GM23248 (cell line): ENCODE measurements at regions not wholly inside any gene's neighbourhood (a gene's known extent, or its start where the extent isn't known, plus 50 kb on each side); places are given as distances from the start of the nearest gene placed in this dataset.

Source experiments
- DNase-seq: peaks from one replicate; pipeline ENCODE4 v3.0.0-alpha.2; 2015
- H2AFZ ChIP-seq: fragments of 200-600 bp; sonication (generic); 2 replicates; pipeline ENCODE4 v1.6.1; 2016; ENCODE audit warnings: antibody characterized with exemption
- H3F3A ChIP-seq: fragments of 200-600 bp; sonication (generic); 2 replicates; pipeline ENCODE4 v1.6.1; 2016; ENCODE audit warnings: mild to moderate bottlenecking, antibody characterized with exemption, mixed run types; ENCODE audit not compliant: insufficient read depth
- H3K27ac ChIP-seq: fragments of 200-600 bp; sonication (generic); 2 replicates; pipeline ENCODE4 v1.5.1; 2016; ENCODE audit warnings: mild to moderate bottlenecking
- H3K27me3 ChIP-seq: fragments of 200-600 bp; sonication (generic); replicated peaks from 2 replicates; pipeline ENCODE4 v1.6.1; 2016; ENCODE audit warnings: mild to moderate bottlenecking; ENCODE audit not compliant: insufficient read depth
- H3K36me3 ChIP-seq: fragments of 200-600 bp; sonication (generic); 2 replicates; pipeline ENCODE4 v1.6.1; 2016; ENCODE audit warnings: low read depth, mild to moderate bottlenecking
- H3K4me1 ChIP-seq: fragments of 200-600 bp; sonication (generic); 2 replicates; pipeline ENCODE4 v1.6.1; 2016; ENCODE audit warnings: mild to moderate bottlenecking; ENCODE audit not compliant: insufficient read depth
- H3K4me2 ChIP-seq: fragments of 200-600 bp; sonication (generic); one replicate; pipeline ENCODE4 v1.6.1; 2016; ENCODE audit warnings: mild to moderate bottlenecking; ENCODE audit not compliant: unreplicated experiment
- H3K4me3 ChIP-seq: fragments of 200-600 bp; sonication (generic); 2 replicates; pipeline ENCODE4 v1.5.1; 2016; ENCODE audit warnings: mild to moderate bottlenecking
- H3K79me2 ChIP-seq: fragments of 200-600 bp; sonication (generic); 2 replicates; pipeline ENCODE4 v1.6.1; 2016; ENCODE audit warnings: mild to moderate bottlenecking; ENCODE audit not compliant: insufficient read depth
- H3K9ac ChIP-seq: fragments of 200-600 bp; sonication (generic); 2 replicates; pipeline ENCODE4 v1.6.1; 2016; ENCODE audit warnings: mild to moderate bottlenecking
- H3K9me2 ChIP-seq: fragments of 200-600 bp; sonication (generic); 2 replicates; pipeline ENCODE4 v1.6.1; 2016; ENCODE audit warnings: mixed run types, mild to moderate bottlenecking, moderate library complexity; ENCODE audit not compliant: insufficient read depth
- H3K9me3 ChIP-seq: fragments of 200-600 bp; sonication (generic); one replicate; pipeline ENCODE4 v1.6.1; 2017; ENCODE audit warnings: low read depth
- H4K20me1 ChIP-seq: fragments of 200-600 bp; sonication (generic); 2 replicates; pipeline ENCODE4 v1.6.0; 2016; ENCODE audit not compliant: insufficient read depth
- EZH2 ChIP-seq: fragments of 200-600 bp; sonication (generic); IDR thresholded peaks from 2 replicates; pipeline ENCODE4 v1.6.1; 2018; ENCODE audit warnings: antibody characterized with exemption, mild to moderate bottlenecking; ENCODE audit not compliant: insufficient read depth, poor library complexity, severe bottlenecking
- EZH2phosphoT487 ChIP-seq: fragments of 200-600 bp; sonication (generic); IDR thresholded peaks from 2 replicates; pipeline ENCODE4 v1.6.1; 2018; ENCODE audit warnings: antibody characterized with exemption, moderate library complexity, mild to moderate bottlenecking, low read depth; ENCODE audit not compliant: insufficient read depth
- WGBS, 2 experiments: methylation state at CpG; one replicate each; pipeline ENCODE4 v1.1.6; 2015 to 2017; ENCODE audit warnings: low lambda C conversion rate in 2 of 2, low coverage in 1 of 2; ENCODE audit errors: missing lambda C conversion rate in 2 of 2; 5-methylcytosine and 5-hydroxymethylcytosine counted together
- in situ Hi-C: fragments of 300-500 bp; cut with MboI; formaldehyde crosslinking; loops from 2 replicates; pipeline ENCODE4 v1.15.0; 2020

DNA sequence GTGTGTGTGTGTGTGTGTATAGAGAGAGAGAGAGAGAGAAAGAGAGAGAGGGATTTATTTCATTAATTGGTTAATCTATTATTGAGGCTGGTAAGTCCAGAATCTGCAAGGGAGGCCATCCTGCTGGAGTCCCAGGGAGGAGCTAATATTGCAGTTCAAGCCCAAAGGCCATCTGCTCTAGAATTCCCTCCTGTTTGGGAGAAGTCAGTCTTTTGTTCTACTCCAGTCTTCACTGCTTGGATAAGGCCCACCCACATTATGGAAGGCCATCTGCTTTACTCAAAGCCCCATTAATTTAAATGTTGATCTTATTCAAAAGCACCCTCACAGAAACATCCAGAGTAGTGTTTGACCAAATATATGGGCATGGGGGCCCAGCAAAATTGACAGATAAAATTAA lies 317.5 kb upstream of the RASGEF1B start:
- H2AFZ ChIP-seq, result no peak overlapping the region
- no peak overlapping the region for H3K27ac ChIP-seq
- H3K9ac ChIP-seq, result no peak overlapping the region
- H3K4me1 ChIP-seq, result no peaks in the 10 kb centered on the region
- no peaks in the 10 kb centered on the region for H3K9me2 ChIP-seq
- no peaks in the 10 kb centered on the region for H3K79me2 ChIP-seq
- no peaks in the 10 kb centered on the region for H4K20me1 ChIP-seq
- TF ChIP-seq EZH2 (no peak), EZH2phosphoT487 (no peak)
- H3K36me3 ChIP-seq, result no peaks in the 10 kb centered on the region
- no peaks in the 10 kb centered on the region for H3K27me3 ChIP-seq
- no peak for DNase-seq
- no peaks in the 10 kb centered on the region for H3K9me3 ChIP-seq
- H3K4me3 ChIP-seq, result no peak overlapping the region
- in situ Hi-C loops, result no loop called here
- H3F3A ChIP-seq, result no peaks in the 10 kb centered on the region
- no peak overlapping the region for H3K4me2 ChIP-seq

DNA sequence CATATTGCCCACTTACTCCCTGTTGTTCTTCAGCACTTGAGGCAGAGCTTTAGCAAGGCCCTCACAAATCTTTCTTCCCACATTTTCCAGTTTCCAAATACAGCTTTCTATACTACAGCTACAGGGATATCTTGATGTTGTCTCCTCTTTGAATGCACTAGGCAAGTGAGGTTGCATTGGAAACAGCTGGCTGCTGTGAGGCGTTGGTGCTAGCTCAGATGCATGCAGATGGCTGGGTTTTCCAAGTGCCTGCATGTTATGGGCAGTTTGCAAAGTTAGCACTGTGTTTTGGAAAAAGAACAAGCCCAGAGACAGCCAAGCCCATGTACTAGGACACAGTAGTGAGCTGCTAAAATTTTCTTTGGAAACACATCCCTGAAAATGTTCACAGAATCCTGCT lies 315.1 kb upstream of the RASGEF1B start:
- Histone ChIP-seq H3K27me3 (no peaks in the 10 kb centered on the region), H3K9ac (no peak overlapping the region), H3K4me2 (no peak overlapping the region), H4K20me1 (no peaks in the 10 kb centered on the region), H3K36me3 (no peaks in the 10 kb centered on the region), H3K9me3 (no peaks in the 10 kb centered on the region), H3K79me2 (no peaks in the 10 kb centered on the region), H2AFZ (no peak overlapping the region), H3K4me1 (no peaks in the 10 kb centered on the region), H3F3A (no peaks in the 10 kb centered on the region), H3K9me2 (no peaks in the 10 kb centered on the region), H3K27ac (no peak overlapping the region), H3K4me3 (no peak overlapping the region)
- TF ChIP-seq EZH2 (no peak), EZH2phosphoT487 (no peak)
- WGBS, 2 experiments, result 0 to 4% methylated on average over 1 of the region's 1 CpG
- DNase-seq, result no peak
- in situ Hi-C loops, result no loop called here

DNA sequence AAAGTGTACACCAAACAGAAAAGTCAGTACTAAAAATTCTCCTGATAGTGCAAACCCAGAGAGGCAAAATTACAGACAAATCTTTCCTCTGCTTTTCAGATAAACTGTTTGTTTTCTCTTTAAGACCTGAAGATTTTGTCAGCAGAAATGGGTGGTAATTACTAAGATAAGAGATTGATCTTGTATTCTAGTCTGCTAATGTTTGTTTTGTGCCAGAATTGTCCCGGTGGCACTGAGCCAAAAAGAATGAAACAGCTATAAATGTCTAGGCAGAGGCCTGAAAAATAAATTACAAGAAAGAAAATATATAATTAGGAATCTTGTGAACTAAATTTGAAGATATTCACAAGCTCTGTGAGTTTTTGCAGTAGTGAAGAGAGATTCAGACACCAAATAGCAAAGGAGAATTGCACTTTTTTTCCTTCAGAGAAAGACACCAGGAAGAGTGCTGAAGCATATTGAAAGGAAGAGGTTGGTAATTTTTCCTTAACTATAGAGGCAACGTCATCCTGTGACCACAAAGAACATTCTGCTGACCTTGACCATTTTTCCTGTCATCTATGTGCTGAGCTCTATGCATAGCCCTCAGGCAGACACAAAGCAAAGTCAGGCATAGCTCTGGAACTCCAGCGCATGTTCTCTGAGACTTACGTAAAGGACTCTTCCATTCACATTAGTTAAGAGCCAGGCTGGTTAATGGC lies 314.5 kb upstream of the RASGEF1B start:
- H3K4me2 ChIP-seq, result no peak overlapping the region
- H4K20me1 ChIP-seq, result no peaks in the 10 kb centered on the region
- H3K36me3 ChIP-seq, result no peaks in the 10 kb centered on the region
- H3K4me1 ChIP-seq, result no peaks in the 10 kb centered on the region
- H3K27me3 ChIP-seq, result no peaks in the 10 kb centered on the region
- no peaks in the 10 kb centered on the region for H3K9me3 ChIP-seq
- WGBS, 2 experiments, result 34 to 37% methylated on average over 4 of the region's 4 CpGs
- no peak overlapping the region for H3K4me3 ChIP-seq
- DNase-seq, result no peak
- H2AFZ ChIP-seq, result no peak overlapping the region
- TF ChIP-seq EZH2phosphoT487 (no peak), EZH2 (no peak)
- H3K27ac ChIP-seq, result no peak overlapping the region
- in situ Hi-C loops, result no loop called here
- H3K9ac ChIP-seq, result no peak overlapping the region
- no peaks in the 10 kb centered on the region for H3K9me2 ChIP-seq
- no peaks in the 10 kb centered on the region for H3F3A ChIP-seq
- no peaks in the 10 kb centered on the region for H3K79me2 ChIP-seq

DNA sequence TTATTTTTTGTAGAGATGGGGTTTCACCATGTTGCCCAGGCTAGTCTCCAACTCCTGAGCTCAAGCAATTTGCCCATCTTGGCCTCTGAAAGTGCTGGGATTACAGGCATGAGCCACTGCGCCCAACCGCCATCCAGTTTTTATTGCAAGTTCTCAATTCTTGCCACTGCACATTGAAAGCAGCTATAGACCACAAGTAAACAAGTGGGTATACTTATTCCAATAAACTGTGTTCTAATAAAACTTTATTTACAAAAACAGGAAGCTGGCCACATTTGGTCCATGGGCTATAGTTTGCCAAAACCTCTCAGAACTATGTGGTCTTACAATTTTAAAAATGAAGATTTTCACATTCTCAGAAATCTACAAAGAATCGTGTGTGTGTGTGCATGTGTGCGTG lies 313.6 kb upstream of the RASGEF1B start:
- TF ChIP-seq EZH2, result no peak
- no peak for TF ChIP-seq EZH2phosphoT487
- H3K27me3 ChIP-seq, result no peaks in the 10 kb centered on the region
- no peaks in the 10 kb centered on the region for H4K20me1 ChIP-seq
- DNase-seq, result no peak
- H3K27ac ChIP-seq, result no peak overlapping the region
- WGBS, 2 experiments, result 74 to 78% methylated on average over 4 of the region's 4 CpGs
- no peak overlapping the region for H3K4me2 ChIP-seq
- no peaks in the 10 kb centered on the region for H3F3A ChIP-seq
- no peak overlapping the region for H3K9ac ChIP-seq
- no peaks in the 10 kb centered on the region for H3K9me3 ChIP-seq
- no peaks in the 10 kb centered on the region for H3K4me1 ChIP-seq
- H3K36me3 ChIP-seq, result no peaks in the 10 kb centered on the region
- no peak overlapping the region for H2AFZ ChIP-seq
- H3K79me2 ChIP-seq, result no peaks in the 10 kb centered on the region
- in situ Hi-C loops, result no loop called here
- no peak overlapping the region for H3K4me3 ChIP-seq
- H3K9me2 ChIP-seq, result no peaks in the 10 kb centered on the region

DNA sequence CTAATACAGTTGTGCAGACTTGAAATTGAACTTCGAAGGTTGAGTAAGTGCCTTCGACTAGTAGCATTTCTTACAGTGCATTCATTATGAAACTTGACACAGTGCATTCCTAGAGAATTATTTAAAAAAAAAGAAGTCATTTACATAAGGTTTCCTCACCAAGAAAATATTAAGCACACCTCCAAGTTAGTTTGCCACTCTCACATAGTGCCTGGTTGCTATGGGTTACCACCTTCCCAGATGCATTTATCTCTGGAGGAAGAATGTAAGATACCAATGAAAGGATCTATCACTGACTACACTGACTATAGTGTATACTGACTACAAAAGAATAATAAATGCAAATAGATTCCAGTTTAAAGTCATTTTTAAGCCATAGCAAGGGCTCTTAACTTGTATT lies 311.9 kb upstream of the RASGEF1B start:
- Histone ChIP-seq H4K20me1 (no peaks in the 10 kb centered on the region), H3K4me2 (no peak overlapping the region), H3K9me2 (no peaks in the 10 kb centered on the region), H3F3A (no peaks in the 10 kb centered on the region), H3K4me3 (no peak overlapping the region), H3K27me3 (no peaks in the 10 kb centered on the region), H3K9me3 (no peaks in the 10 kb centered on the region), H2AFZ (no peak overlapping the region), H3K9ac (no peak overlapping the region), H3K4me1 (no peaks in the 10 kb centered on the region), H3K36me3 (no peaks in the 10 kb centered on the region), H3K79me2 (no peaks in the 10 kb centered on the region), H3K27ac (no peak overlapping the region)
- DNase-seq, result no peak
- in situ Hi-C loops, result no loop called here
- 73 to 75% methylated on average over 2 of the region's 2 CpGs for WGBS, 2 experiments
- no peak for TF ChIP-seq EZH2phosphoT487
- no peak for TF ChIP-seq EZH2
